ENCODE measurements at regions not wholly inside any gene's neighbourhood (a gene's known extent, or its start where the extent isn't known, plus 50 kb on each side); places are given as distances from the start of the nearest gene placed in this dataset.

- TF ChIP-seq THAP7 (CRISPR knock-in tag; IDR thresholded peaks at IDR 0.05) (no peak), TCF7L2 (IDR thresholded peaks at IDR 0.05; ENCODE audit: low read depth, low read length) (no peak)
These were observed 212.1 kb upstream of the ADRA1B start for GRCh38 chr5:159704160-159704559.
